HT1080 (cell line): ENCODE measurements at regions not wholly inside any gene's neighbourhood (a gene's known extent, or its start where the extent isn't known, plus 50 kb on each side); places are given as distances from the start of the nearest gene placed in this dataset.
"Not testable (repeated sequence)": the region's sequence is repeated elsewhere in the genome, so short reads cannot be mapped to it uniquely, and the experiment has no call there.

Source experiments
- DNase-seq: peaks from one replicate; pipeline ENCODE4 v3.0.0-alpha.2; 2015; ENCODE audit warnings: low read depth

DNA sequence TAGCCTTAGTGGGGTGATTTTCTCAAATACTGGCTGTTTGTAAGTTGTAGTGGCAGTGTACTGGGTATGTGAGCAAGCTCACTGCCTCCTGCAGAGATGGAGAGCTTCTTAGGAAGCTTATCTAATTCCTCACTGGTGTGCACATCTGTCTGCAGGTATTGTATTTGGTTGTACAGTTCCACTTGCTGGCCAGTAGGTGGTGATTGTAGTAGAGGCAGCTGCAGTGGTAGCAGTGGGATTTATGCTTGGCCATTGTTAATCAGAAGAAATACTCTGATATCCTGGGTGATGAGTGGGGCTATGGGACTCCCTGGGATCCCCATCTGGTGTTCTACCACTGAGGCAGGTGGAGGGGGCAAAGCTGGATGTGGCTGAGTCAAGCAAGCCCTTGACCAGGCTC lies 276.1 kb upstream of the SPAG17 start:
- no peak for DNase-seq

GRCh38 chr1:118459871-118460270 lies 274.8 kb upstream of the SPAG17 start:
- DNase-seq: no peak

GRCh38 chr1:118453856-118454255 lies 268.8 kb upstream of the SPAG17 start:
- DNase-seq: not testable (repeated sequence)

GRCh38 chr1:118445156-118445555 lies 260.1 kb upstream of the SPAG17 start:
- no peak for DNase-seq

GRCh38 chr1:118442214-118442613 lies 257.2 kb upstream of the SPAG17 start:
- no peak for DNase-seq

DNA sequence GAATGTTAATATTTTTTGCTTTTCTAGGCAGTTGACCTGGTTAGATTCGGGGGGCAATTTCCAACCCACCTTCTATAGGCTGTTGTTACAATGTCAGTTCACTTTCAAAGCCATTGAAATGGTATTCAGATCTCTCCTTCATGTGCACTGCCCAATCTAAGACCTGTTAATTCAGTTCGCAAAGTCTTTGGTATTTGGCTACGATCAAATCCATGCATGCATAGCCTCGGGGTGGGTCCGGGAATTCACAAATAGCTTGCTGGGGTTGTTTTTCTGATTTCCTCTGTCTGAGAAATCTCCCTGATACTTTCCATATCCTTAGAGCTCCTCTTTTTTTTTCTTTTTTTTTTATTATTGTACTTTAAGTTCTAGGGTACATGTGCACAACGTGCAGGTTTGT lies 252.6 kb upstream of the SPAG17 start:
- no peak for DNase-seq

DNA sequence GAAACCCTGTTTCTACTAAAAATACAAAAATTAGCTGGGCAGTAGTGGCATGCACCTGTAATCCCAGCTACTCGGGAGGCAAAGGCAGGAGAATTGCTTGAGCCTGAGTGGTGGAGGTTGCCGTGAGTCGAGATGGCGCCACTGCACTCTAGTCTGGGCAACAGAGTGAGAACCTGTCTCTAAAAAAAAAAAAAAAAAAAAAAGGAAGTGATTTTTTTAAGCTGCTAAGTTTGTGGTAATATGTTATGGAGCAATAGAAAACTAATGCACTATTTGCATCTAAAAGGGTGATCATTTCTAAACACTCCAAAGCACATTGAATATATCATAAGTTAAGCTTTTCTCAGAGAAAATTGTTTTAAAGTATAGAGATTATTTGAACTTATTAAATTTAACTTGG lies 244.8 kb upstream of the SPAG17 start:
- no peak for DNase-seq

DNA sequence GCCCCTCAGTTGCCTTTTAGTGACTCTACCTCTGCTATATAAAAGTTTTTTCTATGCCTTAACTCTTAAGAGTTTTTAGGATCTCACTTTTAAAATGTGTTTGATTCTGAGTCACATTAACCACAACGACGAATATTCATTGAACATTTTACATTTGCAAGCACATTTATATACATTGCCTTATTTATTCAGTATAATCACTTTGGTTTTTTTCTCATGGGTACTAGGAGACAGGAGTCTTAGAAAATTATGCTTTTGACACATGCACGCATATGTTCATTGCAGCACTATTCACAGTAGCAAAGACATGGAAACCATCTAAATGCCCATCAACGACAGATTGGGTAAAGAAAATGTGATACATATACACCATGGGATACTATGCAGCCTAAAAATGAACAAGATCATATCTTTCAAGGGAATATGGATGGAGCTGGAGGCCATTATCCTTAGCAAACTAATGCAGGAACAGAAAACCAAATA lies 236.9 kb upstream of the SPAG17 start:
- DNase-seq: no peak

- DNase-seq: no peak
Measured at GRCh38 chr1:118404024-118404423, 219.0 kb upstream of the SPAG17 start.

- no peak for DNase-seq
Measured at GRCh38 chr1:118397496-118397859, 212.4 kb upstream of the SPAG17 start.

- no peak for DNase-seq
Measured at GRCh38 chr1:118396829-118397495, 211.9 kb upstream of the SPAG17 start.

- DNase-seq: no peak
Measured at GRCh38 chr1:118396279-118396678, 211.3 kb upstream of the SPAG17 start.

DNA sequence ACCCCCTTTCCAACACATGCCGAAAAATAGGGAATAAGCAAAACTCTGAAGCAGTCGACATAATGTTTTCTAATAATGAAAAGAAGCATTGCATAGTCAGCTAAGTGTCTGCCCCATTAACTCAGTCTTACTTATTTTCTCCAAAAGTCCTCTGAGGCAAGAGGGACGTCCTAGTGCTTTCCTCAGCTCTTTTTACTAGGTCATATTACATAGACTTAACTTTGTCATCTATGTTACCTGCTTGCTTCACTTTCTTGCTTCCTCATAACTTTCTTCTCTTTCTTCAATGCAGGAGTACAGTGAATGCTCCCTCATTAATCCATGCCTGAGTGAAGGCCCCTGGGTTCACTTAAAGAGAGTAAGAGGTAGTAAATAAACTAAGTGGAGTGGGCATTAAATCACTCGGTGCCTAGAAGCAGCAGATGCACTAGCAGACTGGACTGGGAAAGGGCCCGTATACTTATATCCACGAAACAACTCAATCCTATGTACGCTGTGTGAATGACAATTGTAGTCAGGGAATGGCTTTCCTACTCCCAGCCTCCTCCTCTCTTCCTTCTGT lies 210.5 kb upstream of the SPAG17 start:
- no peak for DNase-seq

- DNase-seq: no peak
Measured at GRCh38 chr1:118390955-118391354, 205.9 kb upstream of the SPAG17 start.

DNA sequence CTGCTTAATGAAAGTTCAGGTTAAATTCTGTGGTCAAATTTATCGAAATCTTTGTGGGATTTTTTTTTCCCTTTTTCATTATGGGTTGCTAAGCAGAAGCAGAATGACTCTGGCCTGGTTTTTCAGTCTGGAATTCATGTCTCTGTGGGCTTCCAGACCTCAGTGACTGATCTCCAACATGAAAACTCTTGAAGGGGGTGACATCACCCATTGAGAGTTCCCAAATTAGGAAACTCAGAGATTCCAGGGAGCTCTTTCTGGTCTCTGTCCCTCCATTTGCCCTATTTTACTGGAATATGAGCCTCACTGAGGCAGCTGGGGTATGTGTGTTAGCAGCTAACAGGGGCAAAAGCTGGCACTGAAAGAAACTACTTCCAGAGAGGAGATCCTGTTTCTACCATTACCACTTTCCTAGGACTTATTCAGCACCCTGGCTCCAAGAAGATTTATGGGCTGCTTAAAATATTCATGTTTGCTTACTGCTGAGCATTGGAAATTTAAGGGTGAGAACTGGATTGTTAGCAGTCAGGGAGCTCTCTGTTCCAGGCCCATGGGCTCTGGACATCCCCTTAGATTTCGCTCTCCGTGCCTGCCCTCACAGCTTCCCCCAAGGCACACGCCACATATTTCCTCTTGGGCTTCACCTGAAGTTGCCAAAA lies 203.4 kb upstream of the SPAG17 start:
- no peak for DNase-seq

GRCh38 chr1:118381197-118381869 lies 196.3 kb upstream of the SPAG17 start:
- DNase-seq: no peak

DNA sequence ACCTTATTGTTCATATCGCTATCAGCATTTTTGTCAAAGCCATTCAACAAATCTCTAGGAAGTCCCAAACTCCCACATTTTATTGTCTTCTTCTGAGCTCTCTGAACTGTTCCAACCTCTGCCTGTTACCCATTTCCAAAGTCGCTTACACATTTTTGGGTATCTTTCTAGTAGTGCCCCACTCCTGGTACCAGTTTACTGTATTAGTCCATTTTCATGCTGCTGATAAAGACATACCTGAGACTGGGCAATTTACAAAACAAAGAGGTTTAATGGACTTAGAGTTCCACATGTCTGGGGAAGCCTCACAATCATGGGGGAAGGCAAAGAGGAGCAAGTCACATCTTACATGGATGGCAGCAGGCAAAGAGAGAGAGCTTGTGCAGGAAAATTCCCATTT lies 192.2 kb upstream of the SPAG17 start:
- not testable (repeated sequence) for DNase-seq

GRCh38 chr1:118371612-118372011 lies 186.6 kb upstream of the SPAG17 start:
- DNase-seq: no peak

DNA sequence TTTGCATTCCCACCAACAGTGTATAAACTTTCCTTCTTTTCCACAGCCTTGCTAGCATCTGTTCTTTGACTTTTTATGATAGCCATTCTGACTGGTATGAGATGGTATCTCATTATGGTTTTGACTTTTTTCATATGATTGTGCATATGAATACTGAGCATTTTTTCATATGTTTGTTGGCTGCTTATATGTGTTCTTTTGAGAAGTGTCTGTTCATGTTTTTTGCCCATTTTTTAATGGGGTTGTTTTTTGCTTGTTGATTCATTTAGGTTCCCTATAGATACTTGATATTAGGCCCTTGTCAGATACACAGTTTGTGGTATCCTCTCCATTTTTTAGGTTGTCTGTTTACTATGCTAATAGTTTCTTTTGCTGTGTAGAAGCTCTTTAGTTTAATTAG lies 185.8 kb upstream of the SPAG17 start:
- no peak for DNase-seq

- no peak for DNase-seq
Measured at GRCh38 chr1:118366286-118366685, 181.3 kb upstream of the SPAG17 start.

- no peak for DNase-seq
Measured at GRCh38 chr1:118364882-118365281, 179.9 kb upstream of the SPAG17 start.

- DNase-seq: no peak
Measured at GRCh38 chr1:118363396-118363795, 178.4 kb upstream of the SPAG17 start.
